ENCODE measurements at regions not wholly inside any gene's neighbourhood (a gene's known extent, or its start where the extent isn't known, plus 50 kb on each side); places are given as distances from the start of the nearest gene placed in this dataset.

DNA sequence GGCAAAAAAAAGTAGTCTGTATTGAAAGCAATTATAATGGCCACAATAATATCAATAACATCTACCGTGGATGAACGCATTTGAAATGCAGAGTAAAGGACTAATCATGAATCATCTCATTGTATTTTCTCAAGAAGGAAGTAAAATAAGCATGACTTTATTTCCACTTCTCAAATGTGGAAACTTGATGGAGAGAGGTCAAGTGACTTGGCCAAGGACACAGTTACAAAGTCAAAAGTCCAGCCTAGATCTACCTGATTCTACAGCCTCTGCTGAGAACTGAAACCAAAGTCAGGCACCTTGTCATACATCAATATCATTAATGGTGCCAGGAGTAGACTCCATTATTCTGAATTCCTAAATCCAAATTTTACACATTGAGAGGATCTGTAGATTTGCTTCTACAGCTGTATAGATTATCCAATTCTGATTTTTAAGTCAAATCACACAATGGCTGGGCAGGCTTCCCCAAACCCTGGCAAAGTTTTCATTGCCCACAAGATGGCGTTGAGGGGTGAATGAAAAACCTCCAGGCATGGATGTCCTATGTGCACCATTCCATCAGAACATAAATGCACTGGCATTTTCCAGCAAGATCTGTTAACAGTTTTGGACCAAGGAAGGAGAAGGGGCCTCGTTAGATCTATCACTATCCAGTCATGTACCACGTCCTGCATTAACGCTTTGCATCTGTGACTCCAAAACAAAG is 423.1 kb downstream of the MAFB start:
- TF ChIP-seq, protein P1, sequence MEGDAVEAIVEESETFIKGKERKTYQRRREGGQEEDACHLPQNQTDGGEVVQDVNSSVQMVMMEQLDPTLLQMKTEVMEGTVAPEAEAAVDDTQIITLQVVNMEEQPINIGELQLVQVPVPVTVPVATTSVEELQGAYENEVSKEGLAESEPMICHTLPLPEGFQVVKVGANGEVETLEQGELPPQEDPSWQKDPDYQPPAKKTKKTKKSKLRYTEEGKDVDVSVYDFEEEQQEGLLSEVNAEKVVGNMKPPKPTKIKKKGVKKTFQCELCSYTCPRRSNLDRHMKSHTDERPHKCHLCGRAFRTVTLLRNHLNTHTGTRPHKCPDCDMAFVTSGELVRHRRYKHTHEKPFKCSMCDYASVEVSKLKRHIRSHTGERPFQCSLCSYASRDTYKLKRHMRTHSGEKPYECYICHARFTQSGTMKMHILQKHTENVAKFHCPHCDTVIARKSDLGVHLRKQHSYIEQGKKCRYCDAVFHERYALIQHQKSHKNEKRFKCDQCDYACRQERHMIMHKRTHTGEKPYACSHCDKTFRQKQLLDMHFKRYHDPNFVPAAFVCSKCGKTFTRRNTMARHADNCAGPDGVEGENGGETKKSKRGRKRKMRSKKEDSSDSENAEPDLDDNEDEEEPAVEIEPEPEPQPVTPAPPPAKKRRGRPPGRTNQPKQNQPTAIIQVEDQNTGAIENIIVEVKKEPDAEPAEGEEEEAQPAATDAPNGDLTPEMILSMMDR (IDR thresholded peaks at IDR 0.05), result no peak
- no peak for TF ChIP-seq EP300 (IDR thresholded peaks at IDR 0.05)
- TF ChIP-seq POLR2A (IDR thresholded peaks at IDR 0.05), result no peak

Data from ovary (tissue), 3 donors.